B cell (primary cell): ENCODE measurements at regions not wholly inside any gene's neighbourhood (a gene's known extent, or its start where the extent isn't known, plus 50 kb on each side); places are given as distances from the start of the nearest gene placed in this dataset.

Experiments
- ATAC-seq: fragments of 200-7000 bp; cut with Tn5 transposase; one replicate; pipeline ENCODE4 v1.10.0; 2021; ENCODE audit warnings: low read depth, mild to moderate bottlenecking, moderate number of reproducible peaks, moderate library complexity
- CTCF ChIA-PET: fragments of 350-600 bp; sonication (Branson Sonifier 250); formaldehyde crosslinking; loops from one replicate; lab custom pipeline; 2021; ENCODE audit warnings: antibody characterized with exemption, inconsistent platforms; lab: Charles Lee
- POLR2A ChIA-PET: fragments of 350-600 bp; sonication (Branson Sonifier 250); formaldehyde crosslinking; loops from one replicate; lab custom pipeline; 2021; ENCODE audit warnings: antibody characterized with exemption; lab: Charles Lee
- DNase-seq: peaks from one replicate; pipeline ENCODE4 v3.0.0; 2013
- H2AFZ ChIP-seq: 2 replicates; pipeline ENCODE4 v1.6.1; 2012; ENCODE audit warnings: mild to moderate bottlenecking, low read depth, low read length; ENCODE audit not compliant: insufficient read depth, poor library complexity, severe bottlenecking
- H3K27ac ChIP-seq, 2 donors: 1 replicate in 1 of 2; 2 replicates in 1 of 2; pipeline ENCODE4 v1.5.1; 2012 to 2013; ENCODE audit warnings: low read length in 2 of 2, mild to moderate bottlenecking in 2 of 2, moderate library complexity in 1 of 2
- H3K27me3 ChIP-seq, 4 experiments: fragments of 200-600 bp in 1 of 4; sonication (generic) in 1 of 4; replicated peaks in 1 of 4; 1 replicate in 2 of 4; 2 replicates in 2 of 4; pipeline versions ENCODE4 v1.6.1 to v1.7.0; 2013 to 2016; ENCODE audit warnings: low read length in 3 of 4, mild to moderate bottlenecking in 2 of 4, mixed read lengths in 1 of 4, moderate library complexity in 1 of 4; ENCODE audit not compliant: insufficient read depth in 4 of 4, control insufficient read depth in 3 of 4; ENCODE audit errors: control extremely low read depth in 1 of 4
- H3K36me3 ChIP-seq, 2 experiments: replicated peaks in 1 of 2; 1 replicate in 1 of 2; 2 replicates in 1 of 2; pipeline versions ENCODE4 v1.6.1 to v1.7.1; 2013; ENCODE audit warnings: low read length in 1 of 2; ENCODE audit not compliant: insufficient read depth in 2 of 2, control insufficient read depth in 1 of 2; ENCODE audit errors: control extremely low read depth in 1 of 2, extremely low read depth in 1 of 2
- H3K4me1 ChIP-seq, 2 donors: fragments of 200-600 bp in 1 of 2; sonication (generic) in 1 of 2; 1 replicate in 1 of 2; 2 replicates in 1 of 2; pipeline versions ENCODE4 v1.5.1 to v1.6.1; 2013 to 2017; ENCODE audit warnings: low read length in 2 of 2; ENCODE audit not compliant: control insufficient read depth in 2 of 2, insufficient read depth in 2 of 2
- H3K4me2 ChIP-seq: replicated peaks from 2 replicates; pipeline ENCODE3; 2012; ENCODE audit warnings: mild to moderate bottlenecking, low read depth, low read length; ENCODE audit not compliant: poor library complexity, severe bottlenecking
- H3K4me3 ChIP-seq, 5 experiments: fragments of 200-600 bp in 1 of 5; sonication (generic) in 1 of 5; 1 replicate in 3 of 5; 2 replicates in 2 of 5; pipeline versions ENCODE4 v1.5.1 to v1.7.0; 2011 to 2016; ENCODE audit warnings: low read length in 4 of 5, mild to moderate bottlenecking in 4 of 5, low read depth in 2 of 5, control low read depth in 1 of 5, moderate library complexity in 1 of 5; ENCODE audit not compliant: insufficient read depth in 1 of 5; ENCODE audit errors: control extremely low read depth in 1 of 5, extremely low read depth in 1 of 5
- H3K79me2 ChIP-seq: fragments of 200-600 bp; sonication (generic); one replicate; pipeline ENCODE4 v1.6.0; 2016; ENCODE audit warnings: low read length; ENCODE audit not compliant: control insufficient read depth, insufficient read depth
- H3K9ac ChIP-seq: fragments of 200-600 bp; sonication (generic); 2 replicates; pipeline ENCODE4 v1.6.1; 2017; ENCODE audit warnings: mild to moderate bottlenecking, low read length, moderate library complexity
- H3K9me3 ChIP-seq, 3 donors: one replicate each; pipeline versions ENCODE4 v1.6.1 to v1.7.1; 2013; ENCODE audit warnings: low read length in 2 of 3; ENCODE audit not compliant: control insufficient read depth in 2 of 3, insufficient read depth in 1 of 3; ENCODE audit errors: control extremely low read depth in 1 of 3
- H4K20me1 ChIP-seq: 2 replicates; pipeline ENCODE4 v1.6.0; 2012; ENCODE audit warnings: mild to moderate bottlenecking, low read length; ENCODE audit not compliant: insufficient read depth, control insufficient read depth, poor library complexity, severe bottlenecking
- H3K27ac Mint-ChIP-seq: one replicate; pipeline ENCODE4 v1.8.0; 2021; ENCODE audit warnings: mixed read lengths
- H3K27me3 Mint-ChIP-seq: one replicate; pipeline ENCODE4 v1.8.0; 2021; ENCODE audit warnings: mixed read lengths
- H3K4me1 Mint-ChIP-seq: one replicate; pipeline ENCODE4 v1.8.0; 2021; ENCODE audit warnings: mixed read lengths
- H3K4me3 Mint-ChIP-seq: one replicate; pipeline ENCODE4 v1.8.0; 2021; ENCODE audit warnings: mixed read lengths
- H3K9me3 Mint-ChIP-seq: one replicate; pipeline ENCODE4 v1.8.0; 2022; ENCODE audit warnings: mixed read lengths; ENCODE audit not compliant: insufficient read depth
- CTCF ChIP-seq: fragments of 200-600 bp; IDR thresholded peaks from one replicate; pipeline ENCODE4 v1.8.0; 2022; ENCODE audit warnings: antibody characterized with exemption, mild to moderate bottlenecking
- EZH2 ChIP-seq: IDR thresholded peaks from 2 replicates; pipeline ENCODE4 v1.6.1; 2012; ENCODE audit warnings: borderline replicate concordance, low read depth, mild to moderate bottlenecking, moderate library complexity, low read length; ENCODE audit not compliant: insufficient read depth, poor library complexity, severe bottlenecking
- WGBS: methylation state at CpG from one replicate; pipeline ENCODE4 v1.1.5; 2013; ENCODE audit warnings: missing lambda C conversion rate; ENCODE audit not compliant: insufficient coverage; 5-methylcytosine and 5-hydroxymethylcytosine counted together
- intact Hi-C: fragments of 100-400 bp; cut with micrococcal nuclease; formaldehyde crosslinking; loops from one replicate; pipeline ENCODE4 v1.10.0; 2022

- WGBS: 80% methylated on average over 1 of the region's 4 CpGs
- H3K9ac ChIP-seq: no peak overlapping the region
- peaks cover 0 to 4% (median 0%) of the 10 kb centered on the region in 4 experiments for H3K27me3 ChIP-seq
- intact Hi-C loops: no loop called here
- no peak overlapping the region for H3K4me2 ChIP-seq
- H2AFZ ChIP-seq: no peak overlapping the region
- no peak for ATAC-seq
- ChIA-PET POLR2A (no interaction called here), CTCF (no interaction called here)
- no peak overlapping the region for H3K27ac ChIP-seq
- no peaks in the 10 kb centered on the region for H3K36me3 ChIP-seq
- no peak for TF ChIP-seq CTCF
- TF ChIP-seq EZH2: no peak
- Mint-ChIP-seq H3K4me1 (no peaks in the 10 kb centered on the region), H3K27ac (no peak overlapping the region), H3K9me3 (no peaks in the 10 kb centered on the region), H3K4me3 (no peak overlapping the region), H3K27me3 (peaks cover 21% of the 10 kb centered on the region)
- H3K4me3 ChIP-seq: no peak overlapping the region
- DNase-seq: no peak
- peaks cover 0 to 19% of the 10 kb centered on the region in 2 donors for H3K4me1 ChIP-seq
- H4K20me1 ChIP-seq: no peaks in the 10 kb centered on the region
- no peaks in the 10 kb centered on the region for H3K9me3 ChIP-seq
- H3K79me2 ChIP-seq: no peaks in the 10 kb centered on the region
Observed at GRCh38 chr2:45287045-45287444, 277.8 kb upstream of the SIX2 start.

- H3K4me1 Mint-ChIP-seq: no peaks in the 10 kb centered on the region
- ChIA-PET POLR2A (no interaction called here), CTCF (no interaction called here)
- Histone ChIP-seq H3K4me3 (no peak overlapping the region), H3K36me3 (no peaks in the 10 kb centered on the region), H3K9ac (no peak overlapping the region), H3K79me2 (no peaks in the 10 kb centered on the region), H3K27me3 (peaks cover 0 to 4% (median 0%) of the 10 kb centered on the region in 4 experiments), H4K20me1 (no peaks in the 10 kb centered on the region), H3K4me1 (peaks cover 0 to 19% of the 10 kb centered on the region in 2 donors), H3K4me2 (no peak overlapping the region), H3K27ac (no peak overlapping the region), H2AFZ (no peak overlapping the region), H3K9me3 (no peaks in the 10 kb centered on the region)
- TF ChIP-seq CTCF (no peak), EZH2 (no peak)
- no peaks in the 10 kb centered on the region for H3K9me3 Mint-ChIP-seq
- no peak for DNase-seq
- peaks cover 21% of the 10 kb centered on the region for H3K27me3 Mint-ChIP-seq
- no peak for ATAC-seq
- 100% methylated on average over 1 of the region's 4 CpGs for WGBS
- no peak overlapping the region for H3K4me3 Mint-ChIP-seq
- intact Hi-C loops: no loop called here
- no peak overlapping the region for H3K27ac Mint-ChIP-seq
Observed at GRCh38 chr2:45285771-45286390, 276.6 kb upstream of the SIX2 start.
